ENCODE measurements at regions not wholly inside any gene's neighbourhood (a gene's known extent, or its start where the extent isn't known, plus 50 kb on each side); places are given as distances from the start of the nearest gene placed in this dataset.
"Not testable (repeated sequence)": the region's sequence is repeated elsewhere in the genome, so short reads cannot be mapped to it uniquely, and the experiment has no call there.

DNA sequence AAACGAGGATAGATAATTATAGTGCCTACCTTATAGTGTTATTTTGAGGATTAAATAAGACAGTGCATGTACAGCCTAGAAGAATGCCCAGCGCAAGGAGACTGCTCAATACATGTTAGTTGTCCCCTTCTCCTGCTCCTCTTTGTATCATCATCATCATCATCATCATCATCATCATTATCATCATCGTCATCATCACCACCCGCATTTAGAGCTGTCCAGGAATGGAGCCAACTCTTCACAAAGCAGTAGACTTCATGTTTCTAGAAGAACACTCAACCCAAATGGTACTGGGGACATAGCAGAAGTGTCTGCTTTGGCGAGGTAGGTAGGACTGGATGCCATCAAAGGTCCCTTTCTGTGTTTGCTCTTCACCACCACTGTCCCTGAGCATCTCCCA lies 116.0 kb downstream of the TRIM43 start:
- Histone ChIP-seq H3K27me3 (ENCODE audit: control insufficient read depth in 4 of 4, insufficient read depth in 4 of 4, low read length in 3 of 4) (no peaks in the 10 kb centered on the region), H3K9me3 (ENCODE audit: control insufficient read depth in 4 of 4, low read length in 3 of 4) (no peaks in the 10 kb centered on the region), H3K9ac (ENCODE audit: low read depth in 1 of 2, low read length in 2 of 2) (no peak overlapping the region), H3K4me1 (ENCODE audit: control insufficient read depth in 4 of 4, insufficient read depth in 4 of 4, low read length in 3 of 4) (no peaks in the 10 kb centered on the region), H3K27ac (ENCODE audit: low read depth in 1 of 2, low read length in 2 of 2) (no peak overlapping the region), H3K36me3 (ENCODE audit: control insufficient read depth in 4 of 4, insufficient read depth in 3 of 4, low read depth in 1 of 4, low read length in 3 of 4) (no peaks in the 10 kb centered on the region), H3K4me3 (ENCODE audit: low read depth in 1 of 3, low read length in 3 of 3) (no peak overlapping the region)
- no peak for TF ChIP-seq TAF1 (conservative IDR thresholded peaks at IDR 0.05)
- no peak for TF ChIP-seq FOXA1 (IDR thresholded peaks at IDR 0.05)
- TF ChIP-seq MAX (IDR thresholded peaks at IDR 0.05): no peak
- no peak for TF ChIP-seq ATF3 (IDR thresholded peaks at IDR 0.05)
- no peak for TF ChIP-seq CTCF (IDR thresholded peaks at IDR 0.05; ENCODE audit: low read depth, low read length, missing input control)
- TF ChIP-seq ZBTB33 (IDR thresholded peaks at IDR 0.05): no peak
- no peak for TF ChIP-seq NR2F2 (IDR thresholded peaks at IDR 0.05)
- no peak for TF ChIP-seq SP1 (IDR thresholded peaks at IDR 0.05)
- no peak for TF ChIP-seq FOXA2 (IDR thresholded peaks at IDR 0.05)
- no peak for TF ChIP-seq RAD21 (IDR thresholded peaks at IDR 0.05)
- TF ChIP-seq RXRA (IDR thresholded peaks at IDR 0.05): no peak
- TF ChIP-seq HNF4A (conservative IDR thresholded peaks at IDR 0.05): no peak
- DNase-seq (ENCODE audit: low spot score): no peak
- 92% methylated on average over 5 of the region's 5 CpGs for WGBS

- no peak overlapping the region for H3K4me3 ChIP-seq (ENCODE audit: low read depth in 1 of 3, low read length in 3 of 3)
- DNase-seq (ENCODE audit: low spot score): no peak
- no peaks in the 10 kb centered on the region for H3K4me1 ChIP-seq (ENCODE audit: control insufficient read depth in 4 of 4, insufficient read depth in 4 of 4, low read length in 3 of 4)
- H3K9me3 ChIP-seq (ENCODE audit: control insufficient read depth in 4 of 4, low read length in 3 of 4): no peaks in the 10 kb centered on the region
- H3K36me3 ChIP-seq (ENCODE audit: control insufficient read depth in 4 of 4, insufficient read depth in 3 of 4, low read depth in 1 of 4, low read length in 3 of 4): no peaks in the 10 kb centered on the region
- H3K27me3 ChIP-seq (ENCODE audit: control insufficient read depth in 4 of 4, insufficient read depth in 4 of 4, low read length in 3 of 4): no peaks in the 10 kb centered on the region
- no peak overlapping the region for H3K27ac ChIP-seq (ENCODE audit: low read depth in 1 of 2, low read length in 2 of 2)
- H3K9ac ChIP-seq (ENCODE audit: low read depth in 1 of 2, low read length in 2 of 2): no peak overlapping the region
- TF ChIP-seq REST (IDR thresholded peaks at IDR 0.05) (no peak), HNF4G (IDR thresholded peaks at IDR 0.05) (no peak), YY1 (IDR thresholded peaks at IDR 0.05) (no peak), RXRA (IDR thresholded peaks at IDR 0.05) (no peak), TAF1 (conservative IDR thresholded peaks at IDR 0.05) (no peak), MAX (IDR thresholded peaks at IDR 0.05) (no peak), FOXA1 (IDR thresholded peaks at IDR 0.05) (no peak), JUND (IDR thresholded peaks at IDR 0.05) (no peak), HNF4A (conservative IDR thresholded peaks at IDR 0.05) (no peak), ATF3 (IDR thresholded peaks at IDR 0.05) (no peak), CTCF (IDR thresholded peaks at IDR 0.05; ENCODE audit: low read depth, low read length, missing input control) (no peak), GABPA (IDR thresholded peaks at IDR 0.05 in 1 of 2, conservative IDR thresholded peaks at IDR 0.05 in 1 of 2) (no peak), NR2F2 (IDR thresholded peaks at IDR 0.05) (no peak), FOXA2 (IDR thresholded peaks at IDR 0.05) (no peak)
Measured at GRCh38 chr2:95709831-95710230, 118.0 kb downstream of the TRIM43 start.

DNA sequence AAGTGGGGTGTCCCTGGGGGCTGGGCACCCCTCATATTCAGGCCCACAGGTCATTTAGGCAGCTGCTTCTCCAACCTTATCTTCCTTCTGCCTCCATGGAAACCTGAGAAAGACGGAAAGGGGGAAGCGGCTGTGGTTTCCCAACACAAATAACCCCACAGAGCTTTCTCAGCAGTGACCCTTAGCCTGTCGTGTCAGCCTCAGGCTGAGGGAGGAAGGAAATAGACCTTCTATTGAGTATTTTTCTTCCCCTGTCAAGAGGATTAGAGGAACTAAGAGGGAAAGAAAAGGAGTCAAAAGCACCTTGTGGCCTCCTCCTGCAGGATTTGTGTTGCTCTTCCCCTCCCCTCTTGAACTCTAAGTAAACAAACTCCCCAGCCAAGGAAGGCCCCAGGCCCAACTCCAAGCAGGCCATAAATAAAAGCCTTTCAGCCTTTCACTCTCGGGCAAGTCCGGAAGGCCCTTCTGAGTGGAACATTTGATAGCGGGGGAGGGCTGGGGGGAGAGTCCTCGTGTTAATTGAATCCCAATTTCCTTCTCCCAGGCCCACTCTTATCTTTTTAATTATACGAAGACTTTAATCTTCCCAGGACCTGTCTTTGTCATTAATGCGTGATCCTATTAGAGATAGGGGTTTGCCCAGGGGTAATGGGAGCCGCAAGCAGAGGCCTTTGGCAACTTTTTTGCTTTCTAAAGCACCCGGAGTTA lies 121.8 kb downstream of the TRIM43 start:
- DNase-seq (ENCODE audit: low spot score); H3K9ac ChIP-seq (ENCODE audit: low read depth in 1 of 2, low read length in 2 of 2); H3K4me3 ChIP-seq (ENCODE audit: low read depth in 1 of 3, low read length in 3 of 3); H3K4me1 ChIP-seq (ENCODE audit: control insufficient read depth in 4 of 4, insufficient read depth in 4 of 4, low read length in 3 of 4); H3K9me3 ChIP-seq (ENCODE audit: control insufficient read depth in 4 of 4, low read length in 3 of 4); H3K27ac ChIP-seq (ENCODE audit: low read depth in 1 of 2, low read length in 2 of 2); H3K36me3 ChIP-seq (ENCODE audit: control insufficient read depth in 4 of 4, insufficient read depth in 3 of 4, low read depth in 1 of 4, low read length in 3 of 4); H3K27me3 ChIP-seq (ENCODE audit: control insufficient read depth in 4 of 4, insufficient read depth in 4 of 4, low read length in 3 of 4): not testable (repeated sequence)
- WGBS: 77% methylated on average over 11 of the region's 11 CpGs

All from liver (tissue), 8 donors.